IPS DF 4.7 (cell line): ENCODE measurements at regions not wholly inside any gene's neighbourhood (a gene's known extent, or its start where the extent isn't known, plus 50 kb on each side); places are given as distances from the start of the nearest gene placed in this dataset.
"Not testable (repeated sequence)": the region's sequence is repeated elsewhere in the genome, so short reads cannot be mapped to it uniquely, and the experiment has no call there.

Experiments used
- DNase-seq: peaks from one replicate; pipeline ENCODE4 v3.0.0-alpha.2; 2013; ENCODE audit warnings: low spot score; ENCODE audit errors: extremely low read depth

GRCh38 chr11:100409267-100409666, 277.8 kb upstream of the ARHGAP42 start:
- DNase-seq, result not testable (repeated sequence)

- DNase-seq, result no peak
These were observed 267.6 kb upstream of the ARHGAP42 start for GRCh38 chr11:100419518-100419917.

GRCh38 chr11:100434821-100435641, 252.1 kb upstream of the ARHGAP42 start:
- DNase-seq, result no peak

- DNase-seq, result no peak
These were observed 248.7 kb upstream of the ARHGAP42 start for GRCh38 chr11:100438376-100438775.

- DNase-seq, result no peak
These were observed 246.0 kb upstream of the ARHGAP42 start for GRCh38 chr11:100441086-100441485.

- no peak for DNase-seq
These were observed 245.1 kb upstream of the ARHGAP42 start for GRCh38 chr11:100442017-100442416.

- no peak for DNase-seq
These were observed 241.8 kb upstream of the ARHGAP42 start for GRCh38 chr11:100445231-100445735.

GRCh38 chr11:100451801-100452460, 235.2 kb upstream of the ARHGAP42 start:
- not testable (repeated sequence) for DNase-seq

GRCh38 chr11:100459811-100460210, 227.3 kb upstream of the ARHGAP42 start:
- no peak for DNase-seq

GRCh38 chr11:100460426-100460825, 226.7 kb upstream of the ARHGAP42 start:
- DNase-seq, result no peak

- no peak for DNase-seq
These were observed 219.1 kb upstream of the ARHGAP42 start for GRCh38 chr11:100467821-100468508.

GRCh38 chr11:100469835-100470234, 217.3 kb upstream of the ARHGAP42 start:
- no peak for DNase-seq

GRCh38 chr11:100472727-100473389, 214.2 kb upstream of the ARHGAP42 start:
- DNase-seq, result no peak

- no peak for DNase-seq
These were observed 213.7 kb upstream of the ARHGAP42 start for GRCh38 chr11:100473390-100473740.

- DNase-seq, result no peak
These were observed 202.1 kb upstream of the ARHGAP42 start for GRCh38 chr11:100484948-100485347.

- no peak for DNase-seq
These were observed 188.3 kb upstream of the ARHGAP42 start for GRCh38 chr11:100498780-100499179.

GRCh38 chr11:100501450-100501849, 185.6 kb upstream of the ARHGAP42 start:
- DNase-seq, result no peak

- DNase-seq, result no peak
These were observed 174.6 kb upstream of the ARHGAP42 start for GRCh38 chr11:100512475-100512874.

GRCh38 chr11:100515087-100515486, 172.0 kb upstream of the ARHGAP42 start:
- peak; percentile 30 for DNase-seq

- DNase-seq, result no peak
These were observed 161.9 kb upstream of the ARHGAP42 start for GRCh38 chr11:100525197-100525596.

GRCh38 chr11:100525635-100526034, 161.5 kb upstream of the ARHGAP42 start:
- DNase-seq, result peak; percentile 46
